Type B pancreatic cell (in vitro differentiated cells): ENCODE measurements at regions not wholly inside any gene's neighbourhood (a gene's known extent, or its start where the extent isn't known, plus 50 kb on each side); places are given as distances from the start of the nearest gene placed in this dataset.

Source experiments
- DNase-seq: peaks from one replicate; pipeline ENCODE4 v3.0.0; 2021; ENCODE audit warnings: mixed read lengths; ENCODE audit not compliant: unreplicated experiment; ENCODE audit errors: extremely low spot score
- H3K27ac Mint-ChIP-seq: 2 replicates; pipeline ENCODE4 v1.8.0; 2021; ENCODE audit warnings: mild to moderate bottlenecking, mixed read lengths
- H3K27me3 Mint-ChIP-seq: 2 replicates; pipeline ENCODE4 v1.8.0; 2021; ENCODE audit warnings: mixed read lengths
- H3K36me3 Mint-ChIP-seq: 2 replicates; pipeline ENCODE4 v1.8.0; 2021; ENCODE audit warnings: mixed read lengths
- H3K4me1 Mint-ChIP-seq: one replicate; pipeline ENCODE4 v1.8.0; 2021; ENCODE audit warnings: mixed read lengths; ENCODE audit not compliant: unreplicated experiment
- H3K4me3 Mint-ChIP-seq: 2 replicates; pipeline ENCODE4 v1.8.0; 2021; ENCODE audit warnings: mild to moderate bottlenecking, mixed read lengths
- H3K9me3 Mint-ChIP-seq: 2 replicates; pipeline ENCODE4 v1.8.0; 2021; ENCODE audit warnings: mixed read lengths
- CTCF ChIP-seq: fragments of 200-600 bp; sonication (generic); conservative IDR thresholded peaks from 2 replicates; pipeline ENCODE4 v1.5.0; 2021; ENCODE audit warnings: antibody characterized with exemption, mild to moderate bottlenecking

DNA sequence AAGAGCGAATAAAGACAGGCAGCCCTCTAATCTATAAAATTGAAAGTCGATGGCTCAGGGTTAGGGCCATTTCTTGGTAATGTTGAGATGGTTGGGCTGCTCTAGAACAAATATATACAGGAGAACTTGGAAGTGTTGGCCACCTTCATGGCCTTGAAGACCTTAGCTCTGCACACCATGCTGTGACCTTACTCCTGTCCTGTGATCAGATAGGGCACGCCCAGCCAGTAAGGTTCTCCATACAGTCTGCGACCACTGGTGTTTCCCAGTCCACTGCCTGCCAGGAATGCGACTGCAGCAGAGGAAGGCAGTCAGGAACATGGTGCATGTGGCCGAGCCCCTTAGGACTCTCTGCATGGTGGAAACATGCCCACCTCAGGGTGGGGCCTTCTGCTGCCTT, 73.2 kb upstream of the PSMA6 start:
- peaks cover 5% of the 10 kb centered on the region for H3K36me3 Mint-ChIP-seq
- no peak overlapping the region for H3K4me3 Mint-ChIP-seq
- no peak for TF ChIP-seq CTCF
- DNase-seq, result no peak
- no peaks in the 10 kb centered on the region for H3K27me3 Mint-ChIP-seq
- H3K27ac Mint-ChIP-seq, result no peak overlapping the region
- H3K9me3 Mint-ChIP-seq, result no peaks in the 10 kb centered on the region
- peaks cover 5% of the 10 kb centered on the region for H3K4me1 Mint-ChIP-seq

GRCh38 chr14:35220027-35220676, 72.0 kb upstream of the PSMA6 start:
- Mint-ChIP-seq H3K9me3 (no peaks in the 10 kb centered on the region), H3K27ac (no peak overlapping the region), H3K27me3 (no peaks in the 10 kb centered on the region), H3K4me3 (no peak overlapping the region), H3K36me3 (peaks cover 5% of the 10 kb centered on the region), H3K4me1 (peaks cover 2% of the 10 kb centered on the region)
- TF ChIP-seq CTCF, result no peak
- no peak for DNase-seq

DNA sequence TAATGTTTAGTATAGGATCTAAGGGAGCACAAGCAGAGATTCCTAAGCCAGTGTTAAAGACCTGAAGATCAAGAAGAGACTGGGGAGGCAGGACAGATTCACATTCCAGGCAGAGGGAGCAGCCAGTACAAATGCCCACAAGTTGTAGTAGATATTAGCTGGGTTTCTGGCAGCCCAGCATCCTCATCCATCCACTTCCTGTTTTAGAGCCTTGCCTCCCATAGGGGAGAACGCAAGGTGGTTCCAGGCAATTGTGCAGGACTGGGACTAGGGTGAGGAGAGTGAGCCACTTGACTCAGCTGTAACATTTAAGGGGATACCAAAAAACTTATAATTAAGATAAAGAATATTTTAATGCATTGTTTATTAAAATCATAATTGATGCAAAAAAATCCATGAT, 71.3 kb upstream of the PSMA6 start:
- Mint-ChIP-seq H3K4me3 (no peak overlapping the region), H3K36me3 (peaks cover 5% of the 10 kb centered on the region), H3K4me1 (no peaks in the 10 kb centered on the region), H3K9me3 (no peaks in the 10 kb centered on the region), H3K27ac (no peak overlapping the region), H3K27me3 (no peaks in the 10 kb centered on the region)
- TF ChIP-seq CTCF, result no peak
- no peak for DNase-seq

DNA sequence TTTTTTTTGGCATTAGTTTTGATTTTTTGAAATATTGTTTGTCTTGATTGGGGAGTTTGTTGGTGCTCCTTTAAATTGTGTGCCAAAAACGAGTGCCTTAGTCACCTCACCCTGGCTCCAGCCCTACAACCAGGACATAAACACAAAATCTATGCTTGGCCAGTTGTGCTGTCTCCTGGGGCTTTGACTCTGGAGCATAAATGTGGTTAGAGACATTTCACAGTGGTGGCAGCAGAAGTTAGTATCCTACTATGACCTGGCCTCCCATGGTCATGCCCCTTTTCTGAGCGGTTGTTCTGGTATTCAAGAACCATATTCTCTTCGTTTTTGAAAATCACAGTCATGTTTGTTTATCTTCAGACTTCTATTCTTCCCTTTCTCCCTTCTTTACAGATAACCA, 70.7 kb upstream of the PSMA6 start:
- Mint-ChIP-seq H3K9me3 (no peaks in the 10 kb centered on the region), H3K36me3 (peaks cover 8% of the 10 kb centered on the region), H3K27me3 (no peaks in the 10 kb centered on the region), H3K27ac (no peak overlapping the region), H3K4me3 (no peak overlapping the region), H3K4me1 (no peaks in the 10 kb centered on the region)
- no peak for DNase-seq
- TF ChIP-seq CTCF, result no peak

DNA sequence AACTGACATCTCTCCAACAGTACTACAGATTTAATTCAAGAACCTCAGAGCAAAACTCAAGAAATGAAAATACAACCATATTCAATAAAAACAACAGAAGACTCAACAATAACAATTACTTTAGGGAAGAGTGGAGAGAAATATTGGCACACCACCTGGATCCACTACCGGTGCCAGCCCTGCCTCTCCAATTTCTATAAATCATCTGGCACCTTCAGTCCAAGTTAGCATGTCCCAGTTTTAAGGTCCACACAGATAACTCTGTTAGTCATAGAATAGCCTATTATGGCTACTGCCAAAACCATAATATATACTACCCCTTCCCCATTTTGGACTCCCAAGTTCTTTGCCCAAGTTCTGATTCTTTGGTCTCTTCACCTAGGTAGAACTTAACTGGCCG, 69.9 kb upstream of the PSMA6 start:
- TF ChIP-seq CTCF, result no peak
- Mint-ChIP-seq H3K27ac (no peak overlapping the region), H3K4me3 (no peak overlapping the region), H3K36me3 (peaks cover 8% of the 10 kb centered on the region), H3K27me3 (no peaks in the 10 kb centered on the region), H3K9me3 (no peaks in the 10 kb centered on the region), H3K4me1 (no peaks in the 10 kb centered on the region)
- DNase-seq, result no peak
